GM23338 (cell line): ENCODE measurements at regions not wholly inside any gene's neighbourhood (a gene's known extent, or its start where the extent isn't known, plus 50 kb on each side); places are given as distances from the start of the nearest gene placed in this dataset.

Experiments
- ATAC-seq: fragments of 200-7000 bp; cut with Tn5 transposase; 3 replicates; pipeline ENCODE4 v1.9.1; 2020
- DNase-seq: peaks from one replicate; pipeline ENCODE4 v3.0.0-alpha.2; 2015; ENCODE audit warnings: low spot score
- H2AFZ ChIP-seq: fragments of 200-600 bp; sonication (generic); 2 replicates; pipeline ENCODE4 v1.8.0; 2016; ENCODE audit warnings: antibody characterized with exemption, mild to moderate bottlenecking, moderate library complexity
- H3F3A ChIP-seq: fragments of 200-600 bp; sonication (generic); replicated peaks from 2 replicates; pipeline ENCODE4 v1.8.0; 2017; ENCODE audit warnings: antibody characterized with exemption, mixed run types, low read depth
- H3K27ac ChIP-seq: fragments of 200-600 bp; sonication (generic); 2 replicates; pipeline ENCODE4 v1.6.1; 2016; ENCODE audit warnings: low read depth
- H3K27me3 ChIP-seq: fragments of 200-600 bp; sonication (generic); 2 replicates; pipeline ENCODE4 v1.8.0; 2016; ENCODE audit warnings: mild to moderate bottlenecking, mixed run types, moderate library complexity; ENCODE audit not compliant: insufficient read depth
- H3K36me3 ChIP-seq: fragments of 200-600 bp; sonication (generic); 2 replicates; pipeline ENCODE4 v1.8.0; 2016; ENCODE audit warnings: mild to moderate bottlenecking; ENCODE audit not compliant: insufficient read depth
- H3K4me1 ChIP-seq: fragments of 200-600 bp; sonication (generic); 2 replicates; pipeline ENCODE4 v1.8.0; 2016; ENCODE audit warnings: mild to moderate bottlenecking, moderate library complexity; ENCODE audit not compliant: insufficient read depth
- H3K4me2 ChIP-seq: fragments of 200-600 bp; sonication (generic); 2 replicates; pipeline ENCODE4 v1.7.1; 2017; ENCODE audit warnings: mixed run types
- H3K4me3 ChIP-seq: fragments of 200-600 bp; sonication (generic); 2 replicates; pipeline ENCODE4 v1.6.1; 2016; ENCODE audit warnings: mixed run types
- H3K79me2 ChIP-seq: fragments of 200-600 bp; sonication (generic); replicated peaks from 2 replicates; pipeline ENCODE4 v1.8.0; 2017; ENCODE audit warnings: mild to moderate bottlenecking; ENCODE audit not compliant: insufficient read depth
- H3K9me2 ChIP-seq: fragments of 200-600 bp; sonication (generic); 2 replicates; pipeline ENCODE4 v1.8.0; 2017; ENCODE audit not compliant: insufficient read depth
- H4K20me1 ChIP-seq: fragments of 200-600 bp; sonication (generic); replicated peaks from 2 replicates; pipeline ENCODE4 v1.8.0; 2017; ENCODE audit warnings: mild to moderate bottlenecking; ENCODE audit not compliant: insufficient read depth
- H3K27ac Mint-ChIP-seq: 2 replicates; pipeline ENCODE4 v1.8.0; 2020; ENCODE audit warnings: inconsistent platforms, mild to moderate bottlenecking, moderate library complexity, mixed read lengths
- H3K27me3 Mint-ChIP-seq: 3 replicates; pipeline ENCODE4 v1.8.0; 2022; ENCODE audit warnings: low read depth, mild to moderate bottlenecking, moderate library complexity, mixed read lengths, inconsistent platforms; ENCODE audit not compliant: insufficient read depth, poor library complexity
- H3K36me3 Mint-ChIP-seq: 3 replicates; pipeline ENCODE4 v1.8.0; 2021; ENCODE audit warnings: low read depth, mild to moderate bottlenecking, inconsistent platforms, moderate library complexity, mixed read lengths
- H3K4me1 Mint-ChIP-seq: 3 replicates; pipeline ENCODE4 v1.8.0; 2020; ENCODE audit warnings: mild to moderate bottlenecking, inconsistent platforms, mixed read lengths
- H3K4me3 Mint-ChIP-seq: 3 replicates; pipeline ENCODE4 v1.8.0; 2021; ENCODE audit warnings: moderate library complexity, mild to moderate bottlenecking, inconsistent platforms, mixed read lengths
- H3K9me3 Mint-ChIP-seq: 3 replicates; pipeline ENCODE4 v1.8.0; 2020; ENCODE audit warnings: moderate library complexity, mild to moderate bottlenecking, inconsistent platforms, mixed read lengths
- CREB1 ChIP-seq: fragments of 250-450 bp; sonication (Bioruptor Pico); IDR thresholded peaks from 2 replicates; pipeline ENCODE4 v1.5.0; 2020; ENCODE audit warnings: low read depth, mild to moderate bottlenecking, moderate library complexity
- ETS1 ChIP-seq: IDR thresholded peaks from 2 replicates; pipeline ENCODE4 v1.6.1; 2016; ENCODE audit warnings: antibody characterized with exemption
- EZH2 ChIP-seq: fragments of 200-600 bp; sonication (generic); IDR thresholded peaks from one replicate; pipeline ENCODE4 v1.8.0; 2017; ENCODE audit warnings: antibody characterized with exemption, mild to moderate bottlenecking, low read depth; ENCODE audit not compliant: unreplicated experiment
- EZH2phosphoT487 ChIP-seq: fragments of 200-600 bp; sonication (generic); IDR thresholded peaks from one replicate; pipeline ENCODE4 v1.8.1; 2018; ENCODE audit warnings: antibody characterized with exemption; ENCODE audit not compliant: unreplicated experiment
- JUNB ChIP-seq: IDR thresholded peaks from one replicate; pipeline ENCODE4 v1.6.1; 2016; ENCODE audit warnings: antibody characterized with exemption; ENCODE audit not compliant: unreplicated experiment
- NANOG ChIP-seq: IDR thresholded peaks from 2 replicates; pipeline ENCODE4 v1.6.1; 2016; ENCODE audit warnings: antibody characterized with exemption, borderline replicate concordance
- POLR2AphosphoS5 ChIP-seq: IDR thresholded peaks from 2 replicates; pipeline ENCODE4 v1.6.1; 2016; ENCODE audit warnings: antibody characterized with exemption, low read depth
- STAT1 ChIP-seq: IDR thresholded peaks from one replicate; pipeline ENCODE4 v1.6.1; 2016; ENCODE audit warnings: antibody characterized with exemption; ENCODE audit not compliant: unreplicated experiment
- ZNF114 ChIP-seq: fragments of 250-450 bp; sonication (Bioruptor Pico); IDR thresholded peaks from 2 replicates; pipeline ENCODE4 v1.5.0; 2020; ENCODE audit warnings: mild to moderate bottlenecking, moderate library complexity
- ZNF331 ChIP-seq: fragments of 250-450 bp; sonication (Bioruptor Pico); IDR thresholded peaks from 2 replicates; pipeline ENCODE4 v1.5.0; 2020; ENCODE audit warnings: low read depth, mild to moderate bottlenecking, moderate library complexity
- TF ChIP-seq, protein P1 (sequence below), 2 experiments: fragments of 200-600 bp in 1 of 2; sonication (generic) in 1 of 2; conservative IDR thresholded peaks; 2 replicates each; pipeline versions ENCODE4 v1.5.1 to v1.6.1; 2016 to 2017; ENCODE audit warnings: antibody characterized with exemption in 2 of 2, low read depth in 2 of 2, mild to moderate bottlenecking in 2 of 2, moderate library complexity in 1 of 2
- TF ChIP-seq, protein P2 (sequence below): IDR thresholded peaks from one replicate; pipeline ENCODE4 v1.6.1; 2018; ENCODE audit warnings: antibody characterized with exemption; ENCODE audit not compliant: unreplicated experiment

DNA sequence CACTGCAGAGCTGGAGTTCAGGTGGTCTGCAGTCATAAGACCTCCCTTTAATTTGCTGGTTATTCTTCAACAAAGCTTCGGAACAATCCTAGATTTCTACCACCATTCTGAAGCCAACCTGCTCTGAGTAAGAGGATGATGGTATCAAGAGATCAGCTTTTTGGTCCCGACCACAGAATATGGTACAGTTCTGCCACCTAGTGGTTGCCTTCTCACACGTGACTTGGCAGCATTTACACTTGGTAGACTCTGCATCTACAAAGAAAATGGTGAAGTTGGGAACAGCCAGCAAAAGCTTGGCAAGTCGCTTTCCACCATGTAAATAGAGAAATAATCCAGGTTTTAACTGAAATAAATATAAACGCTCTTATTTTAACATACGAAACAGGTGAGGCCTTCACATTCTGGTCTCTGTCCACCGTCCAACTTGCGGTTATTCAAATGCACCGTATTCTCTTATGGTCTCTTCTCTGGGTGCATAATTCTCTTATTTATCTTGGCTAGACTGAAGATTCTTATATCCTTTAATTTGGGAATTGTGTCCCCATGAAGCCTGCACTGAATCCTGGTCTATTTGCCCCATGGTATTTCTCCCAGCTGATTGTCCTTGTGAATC is 173.9 kb upstream of the GRM3 start:
- no peak overlapping the region for H2AFZ ChIP-seq
- no peaks in the 10 kb centered on the region for H3K27me3 Mint-ChIP-seq
- peak overlapping the region; percentile 76; the same call in 1 of the 2 replicates for H3K27ac Mint-ChIP-seq
- no peaks in the 10 kb centered on the region for H3K9me2 ChIP-seq
- H3K9me3 Mint-ChIP-seq, result no peaks in the 10 kb centered on the region
- H3K4me3 Mint-ChIP-seq, result no peak overlapping the region
- H3K36me3 Mint-ChIP-seq, result no peaks in the 10 kb centered on the region
- no peaks in the 10 kb centered on the region for H3K4me1 ChIP-seq
- no peaks in the 10 kb centered on the region for H3K79me2 ChIP-seq
- H3K4me1 Mint-ChIP-seq, result peaks cover 2% of the 10 kb centered on the region; the same call in 2 of the 3 replicates
- no peak overlapping the region for H3K4me2 ChIP-seq
- H3K4me3 ChIP-seq, result no peak overlapping the region
- no peaks in the 10 kb centered on the region for H3F3A ChIP-seq
- H3K36me3 ChIP-seq, result no peaks in the 10 kb centered on the region
- no peak overlapping the region for H3K27ac ChIP-seq
- H4K20me1 ChIP-seq, result no peaks in the 10 kb centered on the region
- DNase-seq, result peak; percentile 96
- no peaks in the 10 kb centered on the region for H3K27me3 ChIP-seq
- ATAC-seq, result peak; percentile 100
- TF ChIP-seq STAT1, result no peak
- TF ChIP-seq, protein P1, sequence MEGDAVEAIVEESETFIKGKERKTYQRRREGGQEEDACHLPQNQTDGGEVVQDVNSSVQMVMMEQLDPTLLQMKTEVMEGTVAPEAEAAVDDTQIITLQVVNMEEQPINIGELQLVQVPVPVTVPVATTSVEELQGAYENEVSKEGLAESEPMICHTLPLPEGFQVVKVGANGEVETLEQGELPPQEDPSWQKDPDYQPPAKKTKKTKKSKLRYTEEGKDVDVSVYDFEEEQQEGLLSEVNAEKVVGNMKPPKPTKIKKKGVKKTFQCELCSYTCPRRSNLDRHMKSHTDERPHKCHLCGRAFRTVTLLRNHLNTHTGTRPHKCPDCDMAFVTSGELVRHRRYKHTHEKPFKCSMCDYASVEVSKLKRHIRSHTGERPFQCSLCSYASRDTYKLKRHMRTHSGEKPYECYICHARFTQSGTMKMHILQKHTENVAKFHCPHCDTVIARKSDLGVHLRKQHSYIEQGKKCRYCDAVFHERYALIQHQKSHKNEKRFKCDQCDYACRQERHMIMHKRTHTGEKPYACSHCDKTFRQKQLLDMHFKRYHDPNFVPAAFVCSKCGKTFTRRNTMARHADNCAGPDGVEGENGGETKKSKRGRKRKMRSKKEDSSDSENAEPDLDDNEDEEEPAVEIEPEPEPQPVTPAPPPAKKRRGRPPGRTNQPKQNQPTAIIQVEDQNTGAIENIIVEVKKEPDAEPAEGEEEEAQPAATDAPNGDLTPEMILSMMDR (conservative IDR thresholded peaks at IDR 0.05; ENCODE audit: low read depth in 2 of 2), result peak; percentile 96 to 98

DNA sequence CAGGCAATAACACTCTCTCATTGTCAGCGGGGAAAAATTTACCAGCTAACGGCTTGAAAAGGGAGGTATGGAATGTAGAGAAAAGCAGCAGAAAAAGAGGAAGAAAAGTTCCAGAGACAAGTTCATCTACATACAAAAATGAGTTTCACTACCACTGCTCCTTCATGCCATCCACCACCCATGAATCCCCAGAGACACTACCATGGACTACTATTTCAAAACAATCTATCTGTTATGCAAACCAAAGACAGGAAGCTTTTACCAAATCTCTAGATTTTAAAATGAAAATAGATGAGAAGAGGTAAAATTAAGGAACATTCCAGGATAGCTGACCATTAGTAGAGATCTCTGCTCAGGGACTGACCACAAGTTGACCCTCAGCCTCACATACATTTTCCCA is 189.0 kb upstream of the GRM3 start:
- H3K27me3 Mint-ChIP-seq, result peaks cover 2% of the 10 kb centered on the region
- H2AFZ ChIP-seq, result no peak overlapping the region; the same call in 1 of the 2 replicates
- no peaks in the 10 kb centered on the region for H3K36me3 ChIP-seq
- H3K27ac Mint-ChIP-seq, result peak overlapping the region; percentile 11
- H3K27me3 ChIP-seq, result no peaks in the 10 kb centered on the region
- H3K27ac ChIP-seq, result no peak overlapping the region
- peaks cover 21% of the 10 kb centered on the region for H3K4me1 Mint-ChIP-seq
- H3F3A ChIP-seq, result no peaks in the 10 kb centered on the region
- H3K4me3 ChIP-seq, result no peak overlapping the region
- no peaks in the 10 kb centered on the region for H3K79me2 ChIP-seq
- no peaks in the 10 kb centered on the region for H3K36me3 Mint-ChIP-seq
- no peaks in the 10 kb centered on the region; the same call in 2 of the 3 replicates for H3K9me3 Mint-ChIP-seq
- no peak for ATAC-seq
- H4K20me1 ChIP-seq, result no peaks in the 10 kb centered on the region
- peaks cover 12% of the 10 kb centered on the region; the same call in 1 of the 2 replicates for H3K4me1 ChIP-seq
- no peaks in the 10 kb centered on the region; the same call in 1 of the 2 replicates for H3K9me2 ChIP-seq
- H3K4me2 ChIP-seq, result no peak overlapping the region
- H3K4me3 Mint-ChIP-seq, result no peak overlapping the region
- DNase-seq, result no peak
- TF ChIP-seq ZNF114, result no peak
- TF ChIP-seq ZNF331 (CRISPR knock-in tag), result no peak
- no peak for TF ChIP-seq EZH2
- TF ChIP-seq EZH2phosphoT487, result no peak
- no peak for TF ChIP-seq JUNB
- TF ChIP-seq, protein P1 (conservative IDR thresholded peaks at IDR 0.05; ENCODE audit: low read depth in 2 of 2), result no peak
- no peak for TF ChIP-seq NANOG
- no peak for TF ChIP-seq STAT1
- no peak for TF ChIP-seq CREB1 (CRISPR knock-in tag)
- TF ChIP-seq POLR2AphosphoS5, result no peak
- no peak for TF ChIP-seq ETS1
- TF ChIP-seq, protein P2, sequence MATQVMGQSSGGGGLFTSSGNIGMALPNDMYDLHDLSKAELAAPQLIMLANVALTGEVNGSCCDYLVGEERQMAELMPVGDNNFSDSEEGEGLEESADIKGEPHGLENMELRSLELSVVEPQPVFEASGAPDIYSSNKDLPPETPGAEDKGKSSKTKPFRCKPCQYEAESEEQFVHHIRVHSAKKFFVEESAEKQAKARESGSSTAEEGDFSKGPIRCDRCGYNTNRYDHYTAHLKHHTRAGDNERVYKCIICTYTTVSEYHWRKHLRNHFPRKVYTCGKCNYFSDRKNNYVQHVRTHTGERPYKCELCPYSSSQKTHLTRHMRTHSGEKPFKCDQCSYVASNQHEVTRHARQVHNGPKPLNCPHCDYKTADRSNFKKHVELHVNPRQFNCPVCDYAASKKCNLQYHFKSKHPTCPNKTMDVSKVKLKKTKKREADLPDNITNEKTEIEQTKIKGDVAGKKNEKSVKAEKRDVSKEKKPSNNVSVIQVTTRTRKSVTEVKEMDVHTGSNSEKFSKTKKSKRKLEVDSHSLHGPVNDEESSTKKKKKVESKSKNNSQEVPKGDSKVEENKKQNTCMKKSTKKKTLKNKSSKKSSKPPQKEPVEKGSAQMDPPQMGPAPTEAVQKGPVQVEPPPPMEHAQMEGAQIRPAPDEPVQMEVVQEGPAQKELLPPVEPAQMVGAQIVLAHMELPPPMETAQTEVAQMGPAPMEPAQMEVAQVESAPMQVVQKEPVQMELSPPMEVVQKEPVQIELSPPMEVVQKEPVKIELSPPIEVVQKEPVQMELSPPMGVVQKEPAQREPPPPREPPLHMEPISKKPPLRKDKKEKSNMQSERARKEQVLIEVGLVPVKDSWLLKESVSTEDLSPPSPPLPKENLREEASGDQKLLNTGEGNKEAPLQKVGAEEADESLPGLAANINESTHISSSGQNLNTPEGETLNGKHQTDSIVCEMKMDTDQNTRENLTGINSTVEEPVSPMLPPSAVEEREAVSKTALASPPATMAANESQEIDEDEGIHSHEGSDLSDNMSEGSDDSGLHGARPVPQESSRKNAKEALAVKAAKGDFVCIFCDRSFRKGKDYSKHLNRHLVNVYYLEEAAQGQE, result no peak
